GM23248 (cell line): ENCODE measurements at regions not wholly inside any gene's neighbourhood (a gene's known extent, or its start where the extent isn't known, plus 50 kb on each side); places are given as distances from the start of the nearest gene placed in this dataset.

Experiments
- DNase-seq: peaks from one replicate; pipeline ENCODE4 v3.0.0-alpha.2; 2015
- H2AFZ ChIP-seq: fragments of 200-600 bp; sonication (generic); 2 replicates; pipeline ENCODE4 v1.6.1; 2016; ENCODE audit warnings: antibody characterized with exemption
- H3F3A ChIP-seq: fragments of 200-600 bp; sonication (generic); 2 replicates; pipeline ENCODE4 v1.6.1; 2016; ENCODE audit warnings: mild to moderate bottlenecking, antibody characterized with exemption, mixed run types; ENCODE audit not compliant: insufficient read depth
- H3K27ac ChIP-seq: fragments of 200-600 bp; sonication (generic); 2 replicates; pipeline ENCODE4 v1.5.1; 2016; ENCODE audit warnings: mild to moderate bottlenecking
- H3K27me3 ChIP-seq: fragments of 200-600 bp; sonication (generic); replicated peaks from 2 replicates; pipeline ENCODE4 v1.6.1; 2016; ENCODE audit warnings: mild to moderate bottlenecking; ENCODE audit not compliant: insufficient read depth
- H3K36me3 ChIP-seq: fragments of 200-600 bp; sonication (generic); 2 replicates; pipeline ENCODE4 v1.6.1; 2016; ENCODE audit warnings: low read depth, mild to moderate bottlenecking
- H3K4me1 ChIP-seq: fragments of 200-600 bp; sonication (generic); 2 replicates; pipeline ENCODE4 v1.6.1; 2016; ENCODE audit warnings: mild to moderate bottlenecking; ENCODE audit not compliant: insufficient read depth
- H3K4me2 ChIP-seq: fragments of 200-600 bp; sonication (generic); one replicate; pipeline ENCODE4 v1.6.1; 2016; ENCODE audit warnings: mild to moderate bottlenecking; ENCODE audit not compliant: unreplicated experiment
- H3K4me3 ChIP-seq: fragments of 200-600 bp; sonication (generic); 2 replicates; pipeline ENCODE4 v1.5.1; 2016; ENCODE audit warnings: mild to moderate bottlenecking
- H3K79me2 ChIP-seq: fragments of 200-600 bp; sonication (generic); 2 replicates; pipeline ENCODE4 v1.6.1; 2016; ENCODE audit warnings: mild to moderate bottlenecking; ENCODE audit not compliant: insufficient read depth
- H3K9ac ChIP-seq: fragments of 200-600 bp; sonication (generic); 2 replicates; pipeline ENCODE4 v1.6.1; 2016; ENCODE audit warnings: mild to moderate bottlenecking
- H3K9me2 ChIP-seq: fragments of 200-600 bp; sonication (generic); 2 replicates; pipeline ENCODE4 v1.6.1; 2016; ENCODE audit warnings: mixed run types, mild to moderate bottlenecking, moderate library complexity; ENCODE audit not compliant: insufficient read depth
- H3K9me3 ChIP-seq: fragments of 200-600 bp; sonication (generic); one replicate; pipeline ENCODE4 v1.6.1; 2017; ENCODE audit warnings: low read depth
- H4K20me1 ChIP-seq: fragments of 200-600 bp; sonication (generic); 2 replicates; pipeline ENCODE4 v1.6.0; 2016; ENCODE audit not compliant: insufficient read depth
- EZH2 ChIP-seq: fragments of 200-600 bp; sonication (generic); IDR thresholded peaks from 2 replicates; pipeline ENCODE4 v1.6.1; 2018; ENCODE audit warnings: antibody characterized with exemption, mild to moderate bottlenecking; ENCODE audit not compliant: insufficient read depth, poor library complexity, severe bottlenecking
- EZH2phosphoT487 ChIP-seq: fragments of 200-600 bp; sonication (generic); IDR thresholded peaks from 2 replicates; pipeline ENCODE4 v1.6.1; 2018; ENCODE audit warnings: antibody characterized with exemption, moderate library complexity, mild to moderate bottlenecking, low read depth; ENCODE audit not compliant: insufficient read depth
- WGBS, 2 experiments: methylation state at CpG; one replicate each; pipeline ENCODE4 v1.1.6; 2015 to 2017; ENCODE audit warnings: low lambda C conversion rate in 2 of 2, low coverage in 1 of 2; ENCODE audit errors: missing lambda C conversion rate in 2 of 2; 5-methylcytosine and 5-hydroxymethylcytosine counted together
- in situ Hi-C: fragments of 300-500 bp; cut with MboI; formaldehyde crosslinking; loops from 2 replicates; pipeline ENCODE4 v1.15.0; 2020

DNA sequence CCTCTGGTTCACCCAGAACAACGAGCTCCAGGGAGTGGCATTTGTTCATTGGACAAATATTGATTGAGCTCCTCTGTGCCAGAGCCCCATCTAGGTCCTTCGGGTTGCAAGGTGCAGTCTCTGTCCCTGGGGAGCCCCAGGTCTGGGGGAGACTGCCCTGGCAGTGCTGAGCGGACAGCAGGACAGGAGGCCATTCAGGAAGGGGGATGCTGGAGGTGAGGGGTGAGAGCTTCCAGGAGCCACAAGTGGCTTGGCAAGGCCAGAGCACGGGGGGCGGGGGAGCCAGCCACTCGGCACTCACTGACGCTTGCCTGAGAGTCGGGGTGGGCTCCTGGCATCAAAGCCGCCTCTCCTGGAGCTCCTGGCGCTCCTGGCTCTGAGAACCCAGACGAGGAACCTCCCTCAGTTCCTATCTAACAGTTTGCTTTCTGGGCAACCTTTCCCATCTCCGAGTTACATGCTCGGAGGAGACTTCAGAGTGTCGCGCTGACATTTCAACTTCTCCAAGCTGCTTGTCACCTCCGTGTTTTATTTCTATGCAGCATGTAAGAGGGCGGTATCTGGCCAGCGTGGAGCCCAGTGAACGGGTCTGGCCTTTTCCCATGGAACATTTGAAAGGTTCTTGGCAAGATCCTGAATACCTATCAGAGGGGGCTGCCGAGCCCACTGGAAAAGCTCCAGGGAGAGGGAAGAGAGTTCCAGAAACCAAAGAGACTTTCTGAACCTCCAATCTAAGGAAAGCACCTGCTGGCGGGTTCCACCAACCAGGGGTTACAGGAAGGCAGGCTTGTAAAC is 62.0 kb upstream of the BCL11B start:
- Histone ChIP-seq H3K9ac (no peak overlapping the region), H3F3A (no peaks in the 10 kb centered on the region), H3K36me3 (no peaks in the 10 kb centered on the region), H3K4me1 (no peaks in the 10 kb centered on the region), H3K4me2 (no peak overlapping the region), H3K79me2 (no peaks in the 10 kb centered on the region), H3K27me3 (no peaks in the 10 kb centered on the region), H3K27ac (no peak overlapping the region), H4K20me1 (no peaks in the 10 kb centered on the region), H3K9me2 (no peaks in the 10 kb centered on the region), H2AFZ (no peak overlapping the region), H3K4me3 (no peak overlapping the region), H3K9me3 (no peaks in the 10 kb centered on the region)
- TF ChIP-seq EZH2: no peak
- TF ChIP-seq EZH2phosphoT487: no peak
- in situ Hi-C loops: no loop called here
- 46 to 50% methylated on average over 18 to 20 of the region's 21 CpGs for WGBS, 2 experiments
- DNase-seq: no peak

DNA sequence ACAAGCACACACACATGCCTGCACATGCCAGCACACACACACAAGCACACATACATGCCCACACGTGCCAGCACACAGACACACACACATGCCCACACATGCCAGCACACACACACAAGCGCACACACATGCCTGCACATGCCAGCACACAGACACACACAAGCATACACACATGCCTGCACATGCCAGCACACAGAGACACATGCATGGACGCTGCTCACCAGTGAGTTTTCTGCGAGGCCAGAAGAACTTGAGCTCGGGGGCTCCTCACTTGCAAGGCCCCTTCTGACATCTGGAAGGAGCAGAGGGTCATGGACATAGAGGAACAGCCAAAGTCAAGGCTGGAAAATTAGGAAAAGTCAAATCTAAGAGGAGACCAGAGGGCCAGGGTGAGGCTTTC is 61.2 kb upstream of the BCL11B start:
- Histone ChIP-seq H3K9me3 (no peaks in the 10 kb centered on the region), H3K27me3 (no peaks in the 10 kb centered on the region), H3K9me2 (no peaks in the 10 kb centered on the region), H3F3A (no peaks in the 10 kb centered on the region), H3K9ac (no peak overlapping the region), H3K79me2 (no peaks in the 10 kb centered on the region), H3K4me3 (no peak overlapping the region), H4K20me1 (no peaks in the 10 kb centered on the region), H3K27ac (no peak overlapping the region), H3K36me3 (no peaks in the 10 kb centered on the region), H3K4me2 (no peak overlapping the region), H2AFZ (no peak overlapping the region), H3K4me1 (no peaks in the 10 kb centered on the region)
- no peak for TF ChIP-seq EZH2phosphoT487
- TF ChIP-seq EZH2: no peak
- DNase-seq: no peak
- in situ Hi-C loops: no loop called here
- WGBS, 2 experiments: 69 to 77% methylated on average over 4 to 5 of the region's 5 CpGs

DNA sequence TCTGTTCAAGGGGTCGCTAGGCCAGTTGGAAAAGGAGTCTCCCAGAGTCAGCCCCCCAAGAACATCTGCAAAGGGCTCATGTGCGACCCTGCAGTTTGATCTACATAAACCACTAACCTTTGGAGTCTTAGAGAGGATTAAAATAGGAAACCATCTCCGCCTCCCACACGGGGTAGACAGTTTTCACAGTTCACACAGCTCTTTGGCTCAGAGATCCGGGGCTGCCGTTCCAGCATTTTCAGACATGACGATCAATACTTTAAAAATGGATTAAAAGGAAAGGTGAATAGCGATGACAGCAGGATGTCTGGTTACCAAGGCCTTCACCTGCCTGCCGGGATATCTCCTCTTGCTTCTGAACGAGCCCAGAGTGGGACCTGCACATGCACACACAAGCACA is 59.8 kb upstream of the BCL11B start:
- Histone ChIP-seq H4K20me1 (no peaks in the 10 kb centered on the region), H3K79me2 (no peaks in the 10 kb centered on the region), H3K4me1 (no peaks in the 10 kb centered on the region), H3K4me2 (no peak overlapping the region), H3F3A (no peaks in the 10 kb centered on the region), H3K27ac (no peak overlapping the region), H3K9me3 (no peaks in the 10 kb centered on the region), H3K36me3 (no peaks in the 10 kb centered on the region), H2AFZ (no peak overlapping the region), H3K9me2 (no peaks in the 10 kb centered on the region), H3K9ac (no peak overlapping the region), H3K27me3 (peaks cover 3% of the 10 kb centered on the region), H3K4me3 (no peak overlapping the region)
- in situ Hi-C loops: no loop called here
- TF ChIP-seq EZH2phosphoT487: no peak
- TF ChIP-seq EZH2: no peak
- WGBS, 2 experiments: 48 to 56% methylated on average over 10 of the region's 10 CpGs
- DNase-seq: no peak

DNA sequence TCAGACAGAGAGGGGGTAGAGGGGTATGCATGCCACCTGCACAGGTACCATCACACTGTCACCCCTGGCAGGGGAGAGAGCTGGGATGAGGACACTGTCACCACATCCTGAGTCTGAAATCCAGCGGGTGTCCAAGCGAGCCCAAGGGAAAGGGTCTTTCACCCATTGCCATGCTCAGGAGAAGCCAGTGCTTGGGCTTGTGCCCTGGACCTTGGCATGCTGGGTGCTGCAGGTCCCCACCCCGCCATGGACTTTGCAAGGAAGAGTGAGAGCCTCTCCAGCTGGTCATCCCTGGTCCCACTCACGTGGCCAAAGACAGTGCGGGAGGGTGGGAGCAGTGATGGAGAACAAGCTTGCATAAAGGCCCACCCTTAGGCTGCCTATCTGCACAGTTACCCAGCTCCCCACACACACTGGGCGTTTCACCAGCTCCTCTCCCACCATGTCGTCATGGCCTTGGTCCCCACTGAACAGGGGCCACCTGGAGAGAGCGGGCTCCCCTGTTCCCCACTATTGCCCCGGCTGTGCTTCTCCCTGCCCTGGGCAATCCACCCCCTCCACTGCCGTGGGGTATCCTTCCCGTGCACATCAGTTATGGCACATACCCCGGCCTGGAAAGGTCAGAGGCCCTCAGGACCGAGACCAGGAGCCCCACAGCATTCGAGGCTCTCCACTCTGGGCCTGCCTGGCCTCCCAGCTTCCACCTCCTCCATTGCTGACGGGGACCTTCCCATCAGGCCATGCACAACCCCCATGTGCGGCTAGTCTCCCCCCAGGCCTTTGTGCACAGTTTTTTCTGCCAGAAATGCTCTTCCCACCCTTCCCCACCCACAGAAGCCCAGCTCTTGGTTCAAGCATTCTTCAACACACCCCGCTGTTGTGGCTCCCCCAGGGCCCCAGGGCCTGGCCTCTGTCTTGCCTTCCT is 58.6 kb upstream of the BCL11B start:
- H3K27ac ChIP-seq: no peak overlapping the region
- in situ Hi-C loops: no loop called here
- 45 to 53% methylated on average over 16 to 17 of the region's 17 CpGs for WGBS, 2 experiments
- no peak overlapping the region for H2AFZ ChIP-seq
- no peaks in the 10 kb centered on the region for H3K4me1 ChIP-seq
- no peak for DNase-seq
- H3K4me3 ChIP-seq: no peak overlapping the region
- H3F3A ChIP-seq: no peaks in the 10 kb centered on the region
- H3K79me2 ChIP-seq: no peaks in the 10 kb centered on the region
- no peak for TF ChIP-seq EZH2phosphoT487
- no peak for TF ChIP-seq EZH2
- H3K27me3 ChIP-seq: peaks cover 3% of the 10 kb centered on the region
- H3K9me3 ChIP-seq: no peaks in the 10 kb centered on the region
- H3K36me3 ChIP-seq: no peaks in the 10 kb centered on the region
- H3K9ac ChIP-seq: no peak overlapping the region
- no peak overlapping the region for H3K4me2 ChIP-seq
- no peaks in the 10 kb centered on the region for H3K9me2 ChIP-seq
- H4K20me1 ChIP-seq: no peaks in the 10 kb centered on the region
